Left cardiac atrium (tissue), 4 donors: ENCODE measurements at regions not wholly inside any gene's neighbourhood (a gene's known extent, or its start where the extent isn't known, plus 50 kb on each side); places are given as distances from the start of the nearest gene placed in this dataset.
"Not testable (repeated sequence)": the region's sequence is repeated elsewhere in the genome, so short reads cannot be mapped to it uniquely, and the experiment has no call there.

Source experiments
- ATAC-seq, 2 donors: fragments of 200-7000 bp; cut with Tn5 transposase; one replicate each; pipeline ENCODE4 v1.9.1; 2020; ENCODE audit warnings: mild to moderate bottlenecking in 2 of 2, moderate library complexity in 2 of 2
- DNase-seq: peaks from one replicate; pipeline ENCODE4 v3.0.0-alpha.2; 2020
- intact Hi-C, 2 donors: fragments of 100-400 bp; cut with DNase I; formaldehyde crosslinking; loops; one replicate each; pipeline versions ENCODE4 v1.14.1 to v1.15.1; 2022 to 2023
- donor health status: DM: no; HTN: yes; CAD: no.
- donor health status: DM: no; HTN: yes; CAD: no; lungs with severe emphysema.
- donor health status: DM: yes; HTN: yes; CAD: no.
- donor health status: Dilated cardiomyopathy.

DNA sequence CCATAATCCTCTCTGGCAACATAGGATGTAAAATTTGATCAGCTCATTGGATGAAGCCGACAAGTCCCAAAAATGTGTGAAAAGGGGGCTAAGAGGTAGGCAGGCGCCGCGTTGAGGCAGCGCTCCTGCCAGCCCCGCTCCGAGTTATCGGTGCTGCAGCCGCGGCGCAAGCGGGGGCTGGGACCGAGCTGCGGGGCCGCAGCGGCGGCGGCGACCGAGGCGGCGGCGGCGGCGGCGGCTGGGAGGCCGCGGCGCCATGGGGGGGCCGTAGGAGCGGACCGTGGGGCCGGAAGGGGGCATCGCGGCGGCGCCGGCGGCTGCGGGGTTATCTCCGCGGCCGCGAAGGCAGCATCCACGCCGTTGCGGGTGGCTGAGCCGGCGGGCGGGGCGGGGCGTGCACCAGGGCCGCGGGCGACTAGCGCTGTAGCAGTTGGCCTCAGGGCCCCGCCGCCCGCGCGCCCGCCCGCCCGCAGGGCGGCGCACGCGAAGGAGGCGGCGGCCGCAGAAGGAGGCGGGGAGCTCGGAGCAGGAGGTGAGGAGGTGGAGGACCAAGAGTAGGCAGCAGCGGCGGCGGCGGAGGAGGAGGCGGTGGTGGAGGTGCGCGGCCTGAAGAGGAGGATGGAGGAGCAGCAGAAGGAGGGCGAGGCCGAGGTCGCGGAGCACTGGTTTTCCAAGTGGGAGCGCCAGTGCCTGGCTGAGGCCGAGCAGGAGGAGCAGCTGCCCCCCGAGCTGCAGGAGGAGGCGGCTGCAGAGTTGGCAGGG lies 126.0 kb upstream of the CXorf66 start:
- intact Hi-C loops, result no loop called here
- ATAC-seq (peak; percentile 44 to 79), DNase-seq (no peak)

DNA sequence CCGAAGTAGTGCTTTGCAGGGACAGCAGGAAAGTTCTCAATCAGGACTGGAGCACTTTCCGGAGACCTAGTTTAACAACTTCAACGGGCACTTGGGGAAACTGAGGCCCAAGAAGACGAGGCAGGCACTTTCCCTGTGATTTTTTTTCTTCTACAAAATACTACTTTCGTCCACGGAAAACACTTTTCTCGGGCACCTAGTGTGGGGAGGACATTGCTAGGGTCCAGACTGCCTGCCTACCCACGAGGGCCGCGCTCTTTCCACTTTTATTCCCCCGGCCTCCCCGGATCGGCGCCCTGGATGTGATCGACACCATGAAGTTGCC lies 125.4 kb upstream of the CXorf66 start:
- ATAC-seq (no peak), DNase-seq (no peak)
- intact Hi-C loops, result no loop called here

DNA sequence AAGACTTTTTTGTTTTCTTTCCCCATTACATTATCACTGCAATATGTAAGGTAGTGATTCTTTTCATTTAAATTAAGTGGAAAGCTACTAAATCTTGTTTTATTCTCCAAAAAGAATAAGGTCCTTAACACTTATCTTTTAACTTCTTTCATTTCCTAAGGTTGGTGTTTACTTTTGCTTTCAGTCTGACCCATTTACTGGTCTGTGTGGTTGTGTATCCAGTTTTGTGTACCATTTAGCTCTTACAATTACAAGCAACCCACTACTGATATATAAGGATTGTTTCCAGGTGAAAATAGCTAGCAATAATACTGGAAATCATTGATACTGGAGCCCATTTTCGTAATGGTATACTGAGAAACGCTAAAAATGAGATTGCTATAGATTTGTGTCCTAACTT lies 123.1 kb upstream of the CXorf66 start:
- ATAC-seq (no peak), DNase-seq (no peak)
- intact Hi-C loops, result no loop called here

DNA sequence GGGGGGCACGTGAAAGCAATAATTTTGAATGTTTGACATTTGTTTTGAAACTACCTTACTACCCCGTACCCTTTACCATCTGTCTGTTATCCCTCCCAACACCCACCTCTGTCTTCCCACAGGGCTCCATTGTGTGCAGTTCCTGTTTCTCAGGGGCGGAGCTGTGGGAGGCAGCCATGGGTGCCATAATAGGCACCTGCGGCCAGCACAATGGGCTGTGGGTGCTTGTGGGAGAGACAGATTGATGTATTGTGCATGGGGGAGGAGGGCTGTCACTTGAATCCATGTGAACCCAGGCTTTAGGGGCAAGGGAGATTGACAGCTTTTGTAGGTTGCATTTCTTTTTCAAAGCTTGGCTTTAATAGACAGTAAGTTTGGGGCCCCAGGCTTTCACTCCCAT lies 122.6 kb upstream of the CXorf66 start:
- no peak for ATAC-seq
- intact Hi-C loops, result no loop called here

DNA sequence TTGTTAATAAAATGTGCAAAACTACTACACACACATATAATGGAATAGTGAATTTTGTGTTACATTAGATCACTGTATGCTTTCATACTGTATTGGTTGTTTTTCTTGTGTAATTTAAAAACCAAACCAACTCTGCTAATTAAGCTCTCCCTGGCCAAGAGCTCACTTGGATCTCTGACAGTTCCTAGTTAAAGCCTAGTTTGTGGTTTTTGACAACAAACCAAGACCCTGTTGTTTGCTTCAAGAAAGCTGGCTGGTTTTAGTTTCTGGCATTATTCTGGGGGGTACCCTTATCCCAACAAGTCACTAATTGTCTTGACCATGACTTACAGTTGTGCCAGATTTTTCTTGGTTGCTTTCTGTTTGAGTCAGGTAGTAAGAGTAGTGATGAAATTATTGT lies 121.4 kb upstream of the CXorf66 start:
- intact Hi-C loops, result no loop called here
- no peak for DNase-seq
- no peak for ATAC-seq

More for the DNA sequence above, 122.6 kb upstream of the CXorf66 start:
- DNase-seq, result no peak

DNA sequence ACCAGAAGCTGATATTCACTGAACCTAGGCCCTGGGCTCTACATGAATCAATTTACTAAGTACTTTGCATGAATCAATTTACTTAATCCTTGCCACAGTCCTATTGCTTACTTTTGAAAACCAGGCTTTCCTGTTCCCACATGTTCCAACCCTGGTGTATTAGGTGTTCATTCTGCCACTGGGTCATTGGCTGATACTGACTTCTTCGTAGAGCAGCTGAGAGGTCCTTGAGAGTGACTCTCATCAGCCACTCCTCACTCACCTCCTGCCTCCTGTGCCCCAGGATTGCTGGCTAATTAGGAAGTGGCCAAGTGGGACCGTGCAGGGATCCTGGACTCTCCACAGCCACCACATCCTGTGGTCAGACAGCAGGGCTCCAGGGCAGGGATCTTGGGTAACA lies 109.5 kb upstream of the CXorf66 start:
- DNase-seq, intact Hi-C loops, ATAC-seq: not testable (repeated sequence)

DNA sequence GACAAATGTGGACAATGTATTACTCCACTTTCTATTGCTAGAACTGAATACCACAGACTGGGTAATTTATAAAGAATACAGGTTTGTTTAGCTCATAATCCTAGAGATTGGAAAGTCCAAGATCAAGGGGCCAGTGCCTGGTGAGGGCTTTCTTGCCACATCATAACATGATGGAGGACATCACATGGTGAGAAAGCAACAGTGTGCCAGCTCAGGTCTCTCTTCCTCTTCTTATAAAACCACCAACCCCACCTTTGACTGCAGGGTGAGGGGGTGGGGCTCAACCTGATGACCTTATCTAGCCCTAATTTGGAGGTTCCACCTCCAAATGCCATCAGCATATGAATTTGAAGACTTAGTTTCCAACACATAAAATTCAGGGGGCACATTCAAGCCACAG lies 105.7 kb upstream of the CXorf66 start:
- intact Hi-C loops, result no loop called here
- no peak for ATAC-seq

DNA sequence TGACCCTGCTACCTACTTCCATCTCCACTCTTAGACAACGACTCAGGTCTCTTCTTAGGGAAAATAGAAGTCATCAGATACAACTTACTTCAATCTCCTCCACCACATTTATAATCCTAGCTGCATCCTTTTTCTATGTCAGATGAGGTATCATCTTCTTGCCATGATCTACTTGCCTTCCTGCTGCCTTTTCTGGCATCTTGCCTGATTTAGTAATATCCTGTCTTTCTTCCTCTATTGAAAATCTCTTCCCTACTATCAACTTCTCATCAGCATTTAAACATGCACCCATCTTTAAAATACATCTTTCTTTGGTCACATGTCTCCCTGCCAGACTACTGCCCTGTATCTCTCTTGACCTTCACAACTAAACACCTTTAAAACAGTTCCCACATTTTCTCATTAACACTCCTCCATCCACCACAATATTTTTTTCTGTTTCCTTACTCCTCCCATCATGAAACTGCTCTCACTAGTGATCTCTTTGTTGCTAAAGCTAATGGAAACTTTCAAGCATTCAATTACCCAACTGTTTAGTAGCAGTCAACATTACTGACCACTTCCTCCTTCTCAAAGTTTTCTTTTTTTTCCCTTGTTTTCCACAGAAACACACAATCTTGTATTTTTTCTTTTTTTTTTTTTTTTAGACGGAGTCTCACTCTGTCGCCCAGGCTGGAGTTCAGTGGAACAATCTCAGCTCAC lies 100.8 kb upstream of the CXorf66 start:
- ATAC-seq, result no peak
- intact Hi-C loops, result no loop called here
- no peak for DNase-seq

More for the DNA sequence above, 105.7 kb upstream of the CXorf66 start:
- DNase-seq, result no peak

DNA sequence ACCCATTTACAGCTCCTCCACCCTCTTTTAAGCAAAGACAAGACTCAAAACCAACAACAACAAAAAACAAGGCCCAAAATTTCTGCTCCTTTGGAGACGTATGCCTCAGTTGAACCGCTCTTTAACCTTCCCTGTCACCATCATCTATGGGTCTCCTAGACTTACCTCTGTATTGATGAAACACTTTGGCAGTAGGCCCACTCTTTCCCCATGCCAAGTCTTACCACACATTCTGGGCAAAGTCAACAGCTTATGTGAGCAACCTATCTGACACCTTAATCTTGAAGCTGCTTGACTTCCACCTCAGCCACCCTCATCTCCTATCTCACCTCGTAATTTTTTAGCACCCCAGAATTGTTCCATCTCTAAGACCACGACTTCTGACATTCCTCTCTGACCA lies 99.7 kb upstream of the CXorf66 start:
- intact Hi-C loops, result no loop called here
- no peak for DNase-seq
- no peak for ATAC-seq

DNA sequence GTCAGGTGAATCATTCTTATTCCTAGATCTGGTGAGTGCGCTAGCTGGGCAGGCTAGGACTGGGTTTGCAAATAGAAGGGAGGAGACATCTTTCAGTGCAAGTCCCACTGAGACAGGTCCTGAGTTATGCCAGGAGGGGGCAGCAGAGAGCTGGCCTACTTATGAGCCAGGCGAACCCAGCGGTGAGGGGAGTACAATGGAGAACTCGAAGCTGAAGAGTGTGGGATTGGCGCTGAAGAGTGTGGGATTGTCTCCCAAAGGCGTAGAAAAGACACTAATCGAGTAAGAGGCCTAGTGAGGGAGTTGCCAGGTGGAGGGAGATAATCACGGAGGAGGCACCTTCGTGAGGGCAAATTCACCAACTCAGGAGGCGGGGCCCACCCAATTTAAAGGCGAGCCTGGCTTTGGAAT lies 91.7 kb upstream of the CXorf66 start:
- peak; percentile 76 for DNase-seq
- intact Hi-C loops, result loop anchor here (5.0 to 10.0 kb wide), 4 partner anchors 88 to 680 kb away; partner anchors contain the start of gene SOX3 (in 1 of the 2)

DNA sequence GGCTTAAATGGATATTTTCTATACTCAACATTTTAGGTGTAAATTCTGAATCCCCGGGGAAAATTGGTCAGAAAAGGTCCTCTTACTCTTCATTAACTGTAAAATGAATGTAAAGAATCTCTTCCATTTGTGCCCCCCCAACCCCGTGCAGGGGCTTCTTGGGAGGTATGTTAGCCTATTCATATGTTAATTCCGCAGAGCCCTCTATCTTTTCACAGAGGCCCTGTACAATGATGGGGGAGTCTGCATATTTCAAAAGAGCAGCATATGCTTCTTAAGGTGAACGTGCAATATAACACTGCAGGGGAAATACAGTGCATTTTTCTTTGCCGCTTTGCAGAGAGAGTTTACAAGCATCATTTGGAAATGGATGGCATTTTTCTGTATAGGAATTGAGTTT lies 88.5 kb upstream of the CXorf66 start:
- DNase-seq, result no peak
- intact Hi-C loops, result loop anchor here (2.0 to 10.0 kb wide), 3 partner anchors 91 to 611 kb away; no protein-coding TSS in a partner anchor
- ATAC-seq, result no peak

More for the DNA sequence above, 91.7 kb upstream of the CXorf66 start:
- peak; percentile 71 to 76 for ATAC-seq

DNA sequence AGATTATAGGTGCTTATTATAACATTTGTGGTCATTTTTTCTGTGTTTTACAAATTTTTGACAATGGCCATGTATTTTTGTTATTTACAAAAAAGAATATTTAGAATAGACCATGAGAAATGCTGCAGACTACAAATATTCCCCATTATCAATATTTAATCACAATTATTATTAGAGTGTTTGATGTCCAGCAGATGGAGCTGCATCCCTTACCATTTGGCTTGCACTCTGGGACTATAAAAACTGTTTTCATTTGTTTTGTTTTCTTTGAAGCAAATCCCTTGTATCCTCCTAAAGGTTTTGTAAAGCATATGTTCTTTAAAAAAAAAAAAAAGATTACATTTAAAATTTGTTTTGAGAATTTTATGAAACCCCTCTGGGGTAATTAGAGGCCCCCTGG lies 85.6 kb upstream of the CXorf66 start:
- no peak for DNase-seq
- intact Hi-C loops, result loop anchor here (10.0 kb wide), 2 partner anchors 94 to 614 kb away; no protein-coding TSS in a partner anchor
- no peak for ATAC-seq

DNA sequence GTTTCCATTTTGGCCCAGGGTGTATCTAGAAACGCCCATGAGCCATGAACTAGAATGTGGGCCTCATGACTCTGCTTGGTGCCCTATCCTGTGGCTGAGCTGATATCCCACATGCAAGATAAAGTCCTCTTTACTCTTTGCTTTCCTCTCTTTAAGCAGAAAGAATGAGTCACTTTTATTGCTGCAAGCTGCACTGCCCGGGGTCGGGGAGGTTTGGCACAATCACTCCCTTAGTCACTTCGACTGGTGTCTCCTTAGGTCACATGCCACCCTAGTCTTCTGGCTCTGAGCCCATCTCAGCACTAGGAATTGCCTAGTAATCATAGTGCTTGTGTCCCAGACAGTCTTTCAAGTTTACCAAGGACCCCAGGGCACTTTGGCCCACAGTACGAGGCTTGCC lies 75.1 kb upstream of the CXorf66 start:
- intact Hi-C loops, result no loop called here
- DNase-seq (no peak), ATAC-seq (no peak)

DNA sequence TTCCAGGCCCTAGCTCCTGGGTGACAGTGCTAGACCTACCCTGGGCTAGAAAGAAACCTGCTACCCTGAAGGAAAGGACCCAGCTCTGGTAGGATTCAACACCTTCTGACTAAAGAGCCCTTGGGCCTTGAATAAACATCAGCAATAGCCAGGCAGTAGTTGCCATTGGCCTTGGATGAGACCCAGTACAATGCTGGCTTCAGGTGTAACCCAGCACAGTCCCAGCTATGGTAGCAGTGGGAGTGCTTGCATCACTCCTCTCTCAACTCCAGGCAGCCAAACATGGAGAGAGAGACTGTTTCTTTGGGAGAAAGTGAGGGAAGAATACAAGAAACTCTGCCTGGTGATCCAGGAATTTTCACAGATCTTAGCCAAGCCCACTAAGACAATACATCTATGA lies 73.5 kb upstream of the CXorf66 start:
- DNase-seq (no peak), ATAC-seq (no peak)
- intact Hi-C loops, result no loop called here

DNA sequence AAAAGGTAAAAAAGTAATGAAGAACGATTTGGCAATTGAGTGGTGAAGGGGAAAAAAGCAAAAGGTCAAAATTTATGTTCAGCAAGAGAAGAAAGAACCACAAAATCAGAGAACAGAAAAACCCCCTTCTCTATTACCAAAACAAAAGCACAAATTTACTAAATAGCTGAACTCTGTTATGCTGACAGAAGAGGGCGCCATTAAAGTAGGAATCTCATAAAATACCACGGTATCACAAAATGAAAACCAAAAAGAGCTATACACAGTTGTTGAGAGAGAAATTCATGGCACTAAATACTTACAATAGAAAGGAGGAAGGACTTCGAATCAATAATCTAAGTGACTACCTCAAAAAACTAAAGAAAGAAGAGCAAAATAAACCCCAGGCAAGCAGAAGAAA lies 69.6 kb upstream of the CXorf66 start:
- intact Hi-C loops, result no loop called here
- ATAC-seq (no peak), DNase-seq (no peak)

DNA sequence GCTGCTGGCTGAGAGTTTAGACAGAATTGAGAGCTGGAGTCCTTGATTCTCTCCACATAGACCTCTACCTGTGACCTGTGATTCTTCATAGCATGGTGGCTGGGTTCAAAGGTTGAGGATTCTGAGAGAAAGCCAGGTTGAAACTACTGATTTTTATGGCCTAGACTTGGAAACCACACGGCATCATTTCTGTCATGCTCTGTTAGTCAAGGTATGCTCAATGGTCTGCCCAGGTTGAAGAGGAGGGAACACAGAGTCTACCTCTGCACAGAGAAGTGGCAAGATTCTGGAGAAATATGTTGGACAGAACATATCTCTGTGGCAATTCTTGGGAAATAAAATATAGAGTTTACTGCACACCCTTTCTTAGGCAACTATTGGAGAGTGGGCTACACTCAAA lies 57.2 kb upstream of the CXorf66 start:
- intact Hi-C loops, result no loop called here
- ATAC-seq (no peak), DNase-seq (no peak)

DNA sequence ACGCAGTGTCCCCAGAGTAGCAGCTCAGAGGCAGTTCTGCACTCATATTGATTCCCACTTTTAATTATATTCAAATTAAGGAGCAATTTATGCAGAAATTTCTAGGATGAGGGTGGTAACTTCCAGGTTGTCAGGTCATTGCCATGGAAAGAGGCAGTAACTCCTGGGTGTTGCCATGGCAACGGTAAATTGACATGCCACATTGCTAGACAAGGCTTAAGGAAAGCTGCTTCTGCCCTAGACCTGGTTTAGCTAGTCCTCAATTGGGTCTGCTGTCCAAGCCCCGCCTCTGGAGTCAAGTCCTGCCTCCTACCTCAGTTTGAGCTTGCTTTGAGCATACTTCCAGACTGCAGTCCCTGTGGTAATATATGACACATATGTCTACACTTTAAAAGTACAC lies 53.8 kb upstream of the CXorf66 start:
- ATAC-seq, intact Hi-C loops, DNase-seq: not testable (repeated sequence)
